ENCODE measurements at regions not wholly inside any gene's neighbourhood (a gene's known extent, or its start where the extent isn't known, plus 50 kb on each side); places are given as distances from the start of the nearest gene placed in this dataset.

GRCh38 chrX:138463476-138463875 lies 248.0 kb downstream of the FGF13 start:
- TF ChIP-seq RFX5 (IDR thresholded peaks at IDR 0.05; ENCODE audit: low read depth, low read length), result no peak
- TF ChIP-seq ZNF274 (CRISPR knock-in tag; IDR thresholded peaks at IDR 0.05), result no peak
- TF ChIP-seq ZBTB40 (IDR thresholded peaks at IDR 0.05), result no peak
- no peak for TF ChIP-seq ZBTB40 (CRISPR knock-in tag; IDR thresholded peaks at IDR 0.05)

Data from HepG2 (cell line).